Stomach (tissue), 4 donors: ENCODE measurements at regions not wholly inside any gene's neighbourhood (a gene's known extent, or its start where the extent isn't known, plus 50 kb on each side); places are given as distances from the start of the nearest gene placed in this dataset.

Experiments
- EP300 ChIP-seq: sonication (generic); formaldehyde crosslinking; IDR thresholded peaks from one replicate; pipeline ENCODE4 v1.6.1; 2017; ENCODE audit warnings: antibody characterized with exemption
- POLR2A ChIP-seq, 4 donors: fragments of 450-650 bp; IDR thresholded peaks; one replicate each; pipeline ENCODE4 v1.6.1; 2016; ENCODE audit warnings: antibody characterized with exemption in 4 of 4, control low read depth in 2 of 4, mild to moderate bottlenecking in 1 of 4, moderate library complexity in 1 of 4
- TF ChIP-seq, protein P1 (sequence below), 7 experiments: fragments of 450-650 bp in 4 of 7; fragments of 200-600 bp in 3 of 7; sonication (generic) in 3 of 7; IDR thresholded peaks; one replicate each; pipeline ENCODE4 v1.5.1; 2016 to 2019; ENCODE audit warnings: antibody characterized with exemption in 7 of 7, control low read depth in 2 of 7, mild to moderate bottlenecking in 1 of 7

DNA sequence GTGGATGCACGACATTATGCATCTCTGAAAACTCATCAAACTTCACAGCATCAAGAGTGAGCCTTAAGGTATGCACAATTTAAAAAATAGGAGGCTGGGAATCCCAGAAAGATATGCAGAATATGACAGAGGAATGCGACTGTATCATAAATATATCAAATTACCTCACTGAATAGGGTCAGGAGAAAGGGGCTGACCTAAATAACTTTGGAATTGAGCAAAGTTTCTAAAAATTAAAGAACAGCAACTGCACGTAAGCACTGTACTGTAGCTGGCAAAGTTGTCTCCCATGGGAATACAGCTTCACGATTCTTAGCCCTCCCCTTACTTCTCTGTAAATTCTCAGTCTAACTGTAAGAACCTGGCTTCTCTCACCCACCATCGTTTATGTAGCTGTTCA is 397.4 kb upstream of the ZFP42 start:
- TF ChIP-seq, protein P1, sequence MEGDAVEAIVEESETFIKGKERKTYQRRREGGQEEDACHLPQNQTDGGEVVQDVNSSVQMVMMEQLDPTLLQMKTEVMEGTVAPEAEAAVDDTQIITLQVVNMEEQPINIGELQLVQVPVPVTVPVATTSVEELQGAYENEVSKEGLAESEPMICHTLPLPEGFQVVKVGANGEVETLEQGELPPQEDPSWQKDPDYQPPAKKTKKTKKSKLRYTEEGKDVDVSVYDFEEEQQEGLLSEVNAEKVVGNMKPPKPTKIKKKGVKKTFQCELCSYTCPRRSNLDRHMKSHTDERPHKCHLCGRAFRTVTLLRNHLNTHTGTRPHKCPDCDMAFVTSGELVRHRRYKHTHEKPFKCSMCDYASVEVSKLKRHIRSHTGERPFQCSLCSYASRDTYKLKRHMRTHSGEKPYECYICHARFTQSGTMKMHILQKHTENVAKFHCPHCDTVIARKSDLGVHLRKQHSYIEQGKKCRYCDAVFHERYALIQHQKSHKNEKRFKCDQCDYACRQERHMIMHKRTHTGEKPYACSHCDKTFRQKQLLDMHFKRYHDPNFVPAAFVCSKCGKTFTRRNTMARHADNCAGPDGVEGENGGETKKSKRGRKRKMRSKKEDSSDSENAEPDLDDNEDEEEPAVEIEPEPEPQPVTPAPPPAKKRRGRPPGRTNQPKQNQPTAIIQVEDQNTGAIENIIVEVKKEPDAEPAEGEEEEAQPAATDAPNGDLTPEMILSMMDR (IDR thresholded peaks at IDR 0.05), result no peak
- TF ChIP-seq POLR2A (IDR thresholded peaks at IDR 0.05) (no peak), EP300 (no peak)
